ENCODE measurements at regions not wholly inside any gene's neighbourhood (a gene's known extent, or its start where the extent isn't known, plus 50 kb on each side); places are given as distances from the start of the nearest gene placed in this dataset.
"Not testable (repeated sequence)": the region's sequence is repeated elsewhere in the genome, so short reads cannot be mapped to it uniquely, and the experiment has no call there.

DNA sequence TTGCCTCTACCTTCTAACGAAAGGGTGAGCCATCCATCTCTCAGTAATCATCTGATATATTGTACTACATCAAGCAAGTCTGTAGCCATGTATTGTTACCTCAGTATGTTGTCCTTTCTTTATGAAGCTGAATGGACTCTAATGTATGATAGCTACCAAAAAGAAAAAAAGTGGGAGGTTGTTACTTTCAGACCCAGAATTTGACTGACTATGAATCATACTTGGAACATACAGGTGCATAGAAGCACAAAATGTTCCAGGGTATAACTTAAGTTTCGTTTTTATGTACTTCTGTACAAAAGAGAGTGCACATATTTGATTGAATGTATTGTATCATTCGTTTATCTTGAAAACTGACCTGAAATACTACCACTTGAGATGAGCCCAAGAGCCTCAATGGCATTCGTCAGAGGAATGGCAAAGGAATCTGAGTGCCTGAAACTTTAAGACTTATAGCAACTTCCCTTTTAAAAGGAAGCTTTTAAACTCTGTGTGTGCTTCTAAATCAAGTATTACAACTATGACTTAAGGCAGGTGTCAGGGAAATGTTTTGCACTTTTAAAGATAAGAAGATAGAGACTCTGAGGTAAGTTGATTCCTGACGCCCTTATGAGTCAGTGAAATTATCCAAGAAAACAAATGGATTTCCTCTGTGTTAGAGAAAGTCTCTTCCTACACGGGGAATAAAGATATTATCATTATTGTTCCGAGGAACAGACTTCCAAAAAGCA is 951.5 kb downstream of the GALC start:
- Histone ChIP-seq H3K36me3 (no peaks in the 10 kb centered on the region), H3K27me3 (no peaks in the 10 kb centered on the region), H3K4me1 (no peaks in the 10 kb centered on the region), H3K27ac (no peak overlapping the region), H3K9me3 (no peaks in the 10 kb centered on the region), H3K9ac (ENCODE audit: low read depth in 2 of 2, low read length in 2 of 2) (no peak overlapping the region), H3K4me3 (no peak overlapping the region)
- TF ChIP-seq, protein P1, sequence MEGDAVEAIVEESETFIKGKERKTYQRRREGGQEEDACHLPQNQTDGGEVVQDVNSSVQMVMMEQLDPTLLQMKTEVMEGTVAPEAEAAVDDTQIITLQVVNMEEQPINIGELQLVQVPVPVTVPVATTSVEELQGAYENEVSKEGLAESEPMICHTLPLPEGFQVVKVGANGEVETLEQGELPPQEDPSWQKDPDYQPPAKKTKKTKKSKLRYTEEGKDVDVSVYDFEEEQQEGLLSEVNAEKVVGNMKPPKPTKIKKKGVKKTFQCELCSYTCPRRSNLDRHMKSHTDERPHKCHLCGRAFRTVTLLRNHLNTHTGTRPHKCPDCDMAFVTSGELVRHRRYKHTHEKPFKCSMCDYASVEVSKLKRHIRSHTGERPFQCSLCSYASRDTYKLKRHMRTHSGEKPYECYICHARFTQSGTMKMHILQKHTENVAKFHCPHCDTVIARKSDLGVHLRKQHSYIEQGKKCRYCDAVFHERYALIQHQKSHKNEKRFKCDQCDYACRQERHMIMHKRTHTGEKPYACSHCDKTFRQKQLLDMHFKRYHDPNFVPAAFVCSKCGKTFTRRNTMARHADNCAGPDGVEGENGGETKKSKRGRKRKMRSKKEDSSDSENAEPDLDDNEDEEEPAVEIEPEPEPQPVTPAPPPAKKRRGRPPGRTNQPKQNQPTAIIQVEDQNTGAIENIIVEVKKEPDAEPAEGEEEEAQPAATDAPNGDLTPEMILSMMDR (IDR thresholded peaks at IDR 0.05), result no peak
- intact Hi-C loops (cut with DNase I), result no loop called here
- DNase-seq, result no peak

DNA sequence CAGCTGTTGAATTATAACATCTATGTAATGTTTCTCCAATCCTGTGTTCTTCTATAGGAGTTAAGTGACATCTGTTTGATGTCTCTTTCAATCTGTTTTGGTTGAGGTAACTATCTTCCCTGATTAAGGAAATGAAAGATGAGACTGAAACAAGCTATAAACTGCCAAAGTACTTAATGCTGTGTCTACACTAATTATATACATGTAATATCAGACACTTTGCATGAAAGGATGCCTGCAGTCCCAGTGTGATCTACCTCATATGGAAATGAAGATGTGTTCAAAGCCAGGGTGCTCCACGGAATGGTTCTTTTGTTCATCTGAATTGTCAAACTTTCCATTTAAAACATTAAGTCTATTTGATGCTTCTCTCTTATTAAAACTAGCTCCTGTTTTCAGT is 958.3 kb downstream of the GALC start:
- DNase-seq, result no peak
- no peaks in the 10 kb centered on the region for H3K36me3 ChIP-seq
- intact Hi-C loops (cut with DNase I), result no loop called here
- no peak overlapping the region for H3K4me3 ChIP-seq
- no peaks in the 10 kb centered on the region for H3K4me1 ChIP-seq
- H3K9ac ChIP-seq (ENCODE audit: low read depth in 2 of 2, low read length in 2 of 2), result no peak overlapping the region
- H3K9me3 ChIP-seq, result no peaks in the 10 kb centered on the region
- H3K27ac ChIP-seq, result no peak overlapping the region
- TF ChIP-seq, protein P1 (IDR thresholded peaks at IDR 0.05), result no peak
- H3K27me3 ChIP-seq, result no peaks in the 10 kb centered on the region

DNA sequence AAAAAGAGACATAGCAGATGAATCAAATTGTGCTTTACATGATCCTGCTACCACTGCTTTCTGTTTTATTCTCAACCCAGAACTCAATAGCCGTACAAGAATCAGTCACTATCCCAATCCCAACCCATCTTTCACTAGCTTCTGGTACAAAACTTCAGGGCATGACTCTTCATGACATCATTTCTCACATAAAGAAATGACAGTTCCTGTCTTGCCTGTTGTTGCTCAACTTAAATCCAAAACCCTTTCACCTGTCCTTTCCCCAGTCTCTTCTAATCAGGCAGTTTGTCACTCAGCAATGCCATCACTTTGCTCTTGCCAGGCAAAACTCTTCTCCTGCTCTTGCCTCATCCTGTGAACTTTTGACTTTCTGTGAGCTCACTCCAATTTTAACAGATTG is 962.8 kb downstream of the GALC start:
- DNase-seq, result no peak
- TF ChIP-seq, protein P1 (IDR thresholded peaks at IDR 0.05), result no peak

DNA sequence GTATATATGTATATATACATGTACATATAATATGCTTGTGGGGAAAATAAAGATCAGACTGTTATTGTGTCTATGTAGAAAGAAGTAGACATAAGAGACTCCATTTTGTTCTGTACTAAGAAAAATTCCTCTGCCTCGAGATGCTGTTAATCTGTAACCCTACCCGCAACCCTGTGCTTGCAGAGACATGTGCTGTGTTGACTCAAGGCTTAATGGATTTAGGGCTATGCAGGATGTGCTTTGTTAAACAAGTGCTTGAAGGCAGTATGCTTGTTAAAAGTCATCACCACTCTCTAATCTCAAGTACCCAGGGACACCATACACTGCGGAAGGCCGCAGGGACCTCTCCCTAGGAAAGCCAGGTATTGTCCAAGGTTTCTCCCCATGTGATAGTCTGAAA is 972.9 kb downstream of the GALC start:
- intact Hi-C loops (cut with DNase I); H3K9ac ChIP-seq (ENCODE audit: low read depth in 2 of 2, low read length in 2 of 2); H3K36me3 ChIP-seq; H3K4me1 ChIP-seq; H3K27me3 ChIP-seq; H3K4me3 ChIP-seq; H3K27ac ChIP-seq; DNase-seq; H3K9me3 ChIP-seq: not testable (repeated sequence)

More for the DNA sequence above, 962.8 kb downstream of the GALC start:
- Histone ChIP-seq H3K36me3 (no peaks in the 10 kb centered on the region), H3K9ac (ENCODE audit: low read depth in 2 of 2, low read length in 2 of 2) (no peak overlapping the region), H3K4me1 (no peaks in the 10 kb centered on the region), H3K4me3 (no peak overlapping the region), H3K9me3 (no peaks in the 10 kb centered on the region), H3K27ac (no peak overlapping the region), H3K27me3 (no peaks in the 10 kb centered on the region)
- intact Hi-C loops (cut with DNase I), result no loop called here

DNA sequence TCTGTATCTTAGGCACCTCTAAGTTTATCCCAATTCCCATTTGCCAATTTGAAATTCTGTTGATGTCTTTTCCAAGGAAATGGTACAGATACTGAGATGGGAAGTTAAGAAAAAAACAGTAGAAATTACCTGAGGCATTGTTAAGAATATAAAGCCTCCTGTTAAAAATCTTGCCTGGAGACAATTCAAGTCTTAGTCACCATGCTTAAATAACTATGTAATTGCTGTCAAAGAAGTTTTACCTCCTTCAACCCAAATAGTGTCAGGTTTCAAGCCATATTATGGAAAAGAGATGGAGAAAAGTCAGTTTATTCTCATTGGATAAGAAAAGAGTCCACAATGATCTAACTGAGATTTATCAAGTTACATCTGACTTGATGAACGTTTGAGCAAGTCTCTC is 974.7 kb downstream of the GALC start:
- no peak overlapping the region for H3K4me3 ChIP-seq
- H3K27me3 ChIP-seq, result no peaks in the 10 kb centered on the region
- H3K9me3 ChIP-seq, result no peaks in the 10 kb centered on the region
- H3K27ac ChIP-seq, result no peak overlapping the region
- TF ChIP-seq, protein P1 (IDR thresholded peaks at IDR 0.05), result no peak
- H3K36me3 ChIP-seq, result no peaks in the 10 kb centered on the region
- no peak overlapping the region for H3K9ac ChIP-seq (ENCODE audit: low read depth in 2 of 2, low read length in 2 of 2)
- intact Hi-C loops (cut with DNase I), result no loop called here
- no peaks in the 10 kb centered on the region for H3K4me1 ChIP-seq
- DNase-seq, result no peak

DNA sequence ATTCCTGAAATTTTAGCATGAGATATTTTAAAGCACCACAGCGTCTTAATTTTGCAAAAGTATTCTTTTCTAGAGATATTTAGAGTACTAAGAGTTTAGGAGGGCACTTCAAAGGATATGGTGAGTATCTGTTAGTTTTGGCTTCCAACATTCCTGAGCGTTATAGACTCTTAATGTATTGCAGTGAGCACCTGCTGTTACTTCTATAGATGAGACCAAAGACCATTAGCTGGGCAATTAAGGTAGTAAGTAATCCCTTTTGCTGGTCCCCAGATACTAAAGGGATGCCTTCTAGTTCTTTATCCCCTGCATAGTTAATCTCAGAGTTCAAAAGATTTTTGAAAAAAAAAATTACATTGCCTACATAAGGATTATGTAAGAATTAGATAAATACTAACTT is 975.6 kb downstream of the GALC start:
- Histone ChIP-seq H3K36me3 (no peaks in the 10 kb centered on the region), H3K27me3 (no peaks in the 10 kb centered on the region), H3K4me1 (no peaks in the 10 kb centered on the region), H3K27ac (no peak overlapping the region), H3K4me3 (no peak overlapping the region), H3K9me3 (no peaks in the 10 kb centered on the region), H3K9ac (ENCODE audit: low read depth in 2 of 2, low read length in 2 of 2) (no peak overlapping the region)
- intact Hi-C loops (cut with DNase I), result no loop called here
- no peak for DNase-seq
- TF ChIP-seq, protein P1 (IDR thresholded peaks at IDR 0.05), result no peak

All from colonic mucosa (tissue), 4 donors.